GM21717 (cell line): ENCODE measurements at regions not wholly inside any gene's neighbourhood (a gene's known extent, or its start where the extent isn't known, plus 50 kb on each side); places are given as distances from the start of the nearest gene placed in this dataset.
"Not testable (repeated sequence)": the region's sequence is repeated elsewhere in the genome, so short reads cannot be mapped to it uniquely, and the experiment has no call there.

Source experiments
- ATAC-seq: cut with Tn5 transposase; IDR thresholded peaks from one replicate; pipeline ENCODE4 v1.9.1; 2021; ENCODE audit warnings: mild to moderate bottlenecking, moderate library complexity; ENCODE audit not compliant: unreplicated experiment

DNA sequence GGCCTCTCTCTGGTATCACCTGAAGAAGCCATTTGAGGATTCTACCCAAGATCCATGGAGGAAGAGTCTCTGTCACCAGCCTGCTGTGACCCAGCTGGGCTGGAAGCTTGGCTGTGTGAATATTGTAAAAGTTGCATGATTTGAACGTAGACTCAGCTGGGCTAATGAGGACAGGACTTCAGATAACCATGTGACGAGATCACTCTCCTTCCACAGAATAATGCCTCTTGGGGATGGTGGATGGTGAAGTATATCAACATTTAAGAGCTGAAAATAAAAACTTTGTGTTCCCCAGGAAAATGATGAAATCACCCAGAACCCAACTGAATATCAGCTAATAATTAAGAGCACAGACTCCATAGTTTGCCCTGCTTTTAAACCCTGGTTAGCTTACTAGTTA is 427.9 kb downstream of the CD83 start:
- no peak for ATAC-seq

DNA sequence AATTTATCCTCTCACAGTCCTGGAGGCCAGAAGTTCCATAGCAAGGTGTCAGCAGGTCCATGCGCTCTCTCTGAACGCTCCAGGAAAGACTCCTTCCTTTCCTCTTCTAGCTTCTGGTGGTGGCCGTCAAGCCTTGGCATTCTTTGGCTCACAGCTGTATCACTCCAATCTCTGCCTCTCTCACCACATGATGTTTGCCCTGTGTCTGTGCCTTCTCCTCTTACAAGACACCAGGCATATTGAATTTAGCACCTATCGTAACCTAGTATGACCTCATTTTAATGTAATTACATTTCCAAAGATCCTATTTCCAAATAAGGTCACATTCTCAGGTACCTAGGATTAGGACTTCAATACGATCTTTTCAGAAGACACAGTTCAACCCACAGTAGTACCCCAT is 428.5 kb downstream of the CD83 start:
- ATAC-seq: no peak

DNA sequence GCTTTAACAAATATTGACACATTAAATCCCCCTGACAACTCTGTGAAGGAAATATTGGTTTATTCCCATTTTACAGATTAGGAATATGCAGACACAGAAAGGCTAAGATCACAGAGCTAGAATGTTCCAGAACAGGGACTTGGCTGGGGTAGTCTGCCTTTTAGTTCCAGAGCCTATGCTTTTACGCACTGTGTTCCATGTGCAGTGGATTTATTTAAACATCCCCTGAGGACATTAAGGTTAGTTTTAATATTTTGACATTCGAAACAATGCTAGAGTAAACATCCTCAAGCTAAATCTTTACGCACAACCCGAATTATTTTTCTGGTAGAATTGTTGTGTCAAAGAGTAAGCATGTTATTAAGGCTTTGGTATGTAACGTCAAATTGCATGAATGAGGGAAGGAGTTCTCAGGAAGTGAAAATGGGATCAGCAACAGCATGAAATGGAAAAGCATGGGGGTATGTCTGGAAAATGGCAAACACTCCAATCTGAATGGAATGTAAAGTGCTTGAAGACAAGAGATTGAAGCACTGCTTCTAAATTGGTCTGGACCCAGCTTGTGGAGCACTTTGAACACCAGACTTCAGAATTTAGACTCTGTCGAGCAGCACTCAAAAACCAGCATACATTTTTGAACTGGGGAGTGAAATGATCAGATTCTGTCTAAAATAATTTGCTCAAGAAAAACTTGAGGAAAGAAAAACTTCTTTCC is 429.9 kb downstream of the CD83 start:
- no peak for ATAC-seq

- no peak for ATAC-seq
These were observed 431.8 kb downstream of the CD83 start for GRCh38 chr6:14549304-14549770.

GRCh38 chr6:14549871-14550270 is 432.3 kb downstream of the CD83 start:
- no peak for ATAC-seq

- no peak for ATAC-seq
These were observed 432.8 kb downstream of the CD83 start for GRCh38 chr6:14550410-14550809.

GRCh38 chr6:14550822-14551221 is 433.2 kb downstream of the CD83 start:
- no peak for ATAC-seq

GRCh38 chr6:14551601-14552000 is 434.0 kb downstream of the CD83 start:
- not testable (repeated sequence) for ATAC-seq

GRCh38 chr6:14552891-14553290 is 435.3 kb downstream of the CD83 start:
- no peak for ATAC-seq

- no peak for ATAC-seq
These were observed 435.9 kb downstream of the CD83 start for GRCh38 chr6:14553515-14553914.

GRCh38 chr6:14555804-14556203 is 438.2 kb downstream of the CD83 start:
- ATAC-seq: no peak

DNA sequence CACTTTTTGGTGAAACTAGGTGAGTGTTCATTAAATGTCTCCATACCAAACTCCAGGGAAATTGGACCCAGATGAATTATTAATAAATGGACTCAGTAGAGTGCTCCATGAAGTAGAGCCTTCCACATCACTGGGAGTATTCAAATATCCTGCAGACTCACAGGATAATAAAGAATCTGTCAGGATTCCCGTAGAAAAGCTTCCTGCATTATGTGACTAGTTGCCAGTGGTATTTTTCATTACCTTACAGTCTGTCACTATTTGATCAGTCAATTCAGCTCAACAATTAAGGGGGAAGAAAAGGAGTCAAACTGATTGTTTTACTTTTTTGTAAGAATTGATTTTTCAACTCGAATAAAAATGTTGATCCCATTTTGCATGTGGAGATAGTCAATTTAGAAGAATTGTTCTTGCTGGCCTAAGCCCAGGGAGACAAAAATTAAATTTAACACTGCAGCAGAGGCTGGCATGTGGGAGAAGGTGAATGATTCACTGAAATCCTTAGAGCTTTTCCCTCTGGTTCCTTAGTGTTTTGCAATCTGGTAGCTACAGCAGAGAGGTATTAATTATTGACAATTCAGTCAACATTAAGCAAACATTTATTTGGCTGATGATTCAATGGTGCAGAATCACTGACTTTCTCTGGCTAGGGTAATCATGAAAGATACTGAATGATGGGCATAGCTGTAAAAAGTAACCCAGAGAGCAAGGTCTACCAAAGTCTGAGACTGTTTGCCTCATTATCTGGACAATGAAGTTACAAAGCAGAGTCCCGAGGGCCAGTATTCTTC is 442.4 kb downstream of the CD83 start:
- ATAC-seq: no peak

GRCh38 chr6:14561563-14561962 is 444.0 kb downstream of the CD83 start:
- not testable (repeated sequence) for ATAC-seq

GRCh38 chr6:14567842-14568241 is 450.3 kb downstream of the CD83 start:
- no peak for ATAC-seq

- ATAC-seq: no peak
These were observed 451.8 kb downstream of the CD83 start for GRCh38 chr6:14569394-14569793.

DNA sequence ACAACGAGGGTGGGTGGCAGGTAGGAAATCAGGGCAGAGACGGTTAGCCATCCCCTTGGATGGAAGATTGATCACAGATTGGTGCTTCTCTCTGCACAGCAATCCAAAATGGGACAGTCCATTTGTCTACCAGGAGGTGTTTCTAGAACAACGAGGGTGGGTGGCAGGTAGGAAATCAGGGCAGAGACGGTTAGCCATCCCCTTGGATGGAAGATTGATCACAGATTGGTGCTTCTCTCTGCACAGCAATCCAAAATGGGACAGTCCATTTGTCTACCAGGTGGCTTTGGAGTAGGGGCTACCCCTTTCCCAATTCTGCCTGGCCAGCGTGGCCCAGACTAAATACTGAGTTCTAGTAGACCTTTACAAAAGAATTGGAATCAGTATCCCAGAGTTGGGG is 452.3 kb downstream of the CD83 start:
- not testable (repeated sequence) for ATAC-seq

GRCh38 chr6:14571001-14571400 is 453.4 kb downstream of the CD83 start:
- no peak for ATAC-seq

DNA sequence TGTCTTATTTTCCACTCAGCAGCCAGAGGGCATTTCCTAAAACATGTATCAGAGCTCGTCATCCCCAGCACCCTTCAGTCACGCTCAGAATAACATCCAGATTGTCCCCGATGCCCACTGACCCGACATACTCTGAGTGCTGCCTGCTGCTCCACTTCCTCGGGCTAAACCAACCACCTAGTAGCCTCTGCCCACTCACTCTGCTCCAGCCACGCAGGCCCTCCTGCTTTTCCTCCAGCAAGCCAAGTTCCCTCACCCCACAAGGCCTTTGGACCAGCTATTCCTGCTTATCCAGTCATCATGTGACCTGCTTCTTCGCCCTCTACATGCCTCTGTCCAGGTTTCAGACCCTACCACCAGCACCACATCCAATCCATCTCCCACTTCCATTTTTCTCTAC is 454.2 kb downstream of the CD83 start:
- no peak for ATAC-seq

- no peak for ATAC-seq
These were observed 455.7 kb downstream of the CD83 start for GRCh38 chr6:14573267-14573666.

- ATAC-seq: no peak
These were observed 456.2 kb downstream of the CD83 start for GRCh38 chr6:14573703-14574290.

DNA sequence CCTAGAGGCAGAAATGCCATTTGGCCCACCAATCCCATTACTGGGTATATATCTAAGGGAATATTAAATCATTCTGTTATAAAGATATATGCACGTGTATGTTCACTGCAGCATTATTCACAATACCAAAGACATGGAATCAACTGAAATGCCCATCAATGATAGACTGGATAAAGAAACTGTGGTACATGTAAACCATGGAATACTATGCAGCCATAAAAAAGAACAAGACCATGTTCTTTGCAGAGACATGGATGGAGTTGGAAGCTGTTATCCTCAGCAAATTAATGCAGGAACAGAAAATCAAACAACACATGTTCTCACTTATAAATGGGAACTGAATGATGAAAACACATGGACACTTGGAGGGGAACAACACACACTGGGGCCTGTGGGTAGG is 458.4 kb downstream of the CD83 start:
- no peak for ATAC-seq

DNA sequence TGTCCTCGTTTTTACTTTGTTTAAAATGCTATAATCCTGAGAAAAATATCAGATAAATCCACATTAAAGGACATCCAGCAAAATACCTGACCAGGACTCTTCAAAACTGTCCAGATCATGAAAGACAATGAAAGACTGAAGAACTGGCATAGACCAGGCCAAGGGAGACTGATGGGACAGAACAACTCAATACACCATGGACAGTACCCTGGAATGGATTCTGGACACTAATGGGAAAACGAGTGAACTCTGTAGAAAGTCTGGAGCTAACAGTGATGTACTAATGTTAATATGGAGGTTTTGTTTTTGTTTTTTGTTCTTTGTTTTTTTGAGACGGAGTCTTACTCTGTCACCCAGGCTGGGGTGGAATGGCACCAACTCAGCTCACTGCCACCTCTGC is 461.4 kb downstream of the CD83 start:
- ATAC-seq: no peak
